HEK293 (cell line): ENCODE measurements at regions not wholly inside any gene's neighbourhood (a gene's known extent, or its start where the extent isn't known, plus 50 kb on each side); places are given as distances from the start of the nearest gene placed in this dataset.

Experiments
- CTCF ChIA-PET: fragments of 350-600 bp; formaldehyde crosslinking; extraction: SDS; loops from one replicate; lab custom pipeline; 2021; ENCODE audit warnings: antibody characterized with exemption; lab: Yijun Ruan, JAX
- POLR2A ChIA-PET: fragments of 300-600 bp; formaldehyde crosslinking; extraction: SDS; loops from one replicate; lab custom pipeline; 2020; ENCODE audit warnings: antibody characterized with exemption, inconsistent platforms; lab: Yijun Ruan, JAX
- H3K27ac ChIP-seq: fragments of 200-500 bp; sonication (Bioruptor generic); 2 replicates; pipeline ENCODE4 v1.5.1; 2014; ENCODE audit warnings: low read depth, low read length, control low read depth, inconsistent platforms; ENCODE audit errors: extremely low read depth
- H3K36me3 ChIP-seq, 2 experiments: fragments of 200-500 bp in 1 of 2; sonication (Bioruptor generic) in 1 of 2; 1 replicate in 1 of 2; 2 replicates in 1 of 2; pipeline ENCODE4 v1.5.1; 2014 to 2017; ENCODE audit warnings: inconsistent platforms in 2 of 2, low read length in 2 of 2; ENCODE audit not compliant: control insufficient read depth in 2 of 2, insufficient read depth in 1 of 2
- H3K4me1 ChIP-seq: fragments of 200-500 bp; sonication (Bioruptor generic); 2 replicates; pipeline ENCODE4 v1.5.1; 2014; ENCODE audit warnings: mild to moderate bottlenecking, low read length, inconsistent platforms; ENCODE audit not compliant: control insufficient read depth, insufficient read depth
- H3K4me3 ChIP-seq: 2 replicates; pipeline ENCODE4 v1.5.1; 2011; ENCODE audit warnings: low read depth, mild to moderate bottlenecking, control low read depth, low read length, moderate library complexity
- H3K9me3 ChIP-seq: fragments of 200-500 bp; sonication (Bioruptor generic); 2 replicates; pipeline ENCODE4 v1.5.1; 2014; ENCODE audit warnings: low read depth, low read length, inconsistent platforms; ENCODE audit not compliant: control insufficient read depth, insufficient read depth
- BCL11B ChIP-seq: fragments of 450-650 bp; formaldehyde crosslinking; IDR thresholded peaks from 2 replicates; pipeline ENCODE4 v1.5.1; 2016; ENCODE audit warnings: low read depth, missing biosample characterization, missing genetic modification characterization
- KLF9 ChIP-seq: fragments of 450-650 bp; formaldehyde crosslinking; IDR thresholded peaks from 2 replicates; pipeline ENCODE4 v1.5.1; 2016; ENCODE audit warnings: missing biosample characterization, missing genetic modification characterization, low read depth
- SALL2 ChIP-seq: fragments of 450-650 bp; formaldehyde crosslinking; IDR thresholded peaks from 2 replicates; pipeline ENCODE4 v1.5.0; 2017; ENCODE audit warnings: missing biosample characterization, mild to moderate bottlenecking, missing genetic modification characterization, borderline replicate concordance
- ZBTB1 ChIP-seq: fragments of 450-650 bp; formaldehyde crosslinking; IDR thresholded peaks from 2 replicates; pipeline ENCODE4 v1.5.1; 2016; ENCODE audit warnings: missing biosample characterization, missing genetic modification characterization
- ZEB2 ChIP-seq: fragments of 450-650 bp; formaldehyde crosslinking; IDR thresholded peaks from 2 replicates; pipeline ENCODE4 v1.5.1; 2016; ENCODE audit warnings: missing biosample characterization, missing genetic modification characterization
- ZFP69B ChIP-seq: fragments of 450-650 bp; formaldehyde crosslinking; IDR thresholded peaks from 2 replicates; pipeline ENCODE4 v1.5.1; 2016; ENCODE audit warnings: missing biosample characterization, missing genetic modification characterization
- ZNF132 ChIP-seq: fragments of 450-650 bp; formaldehyde crosslinking; IDR thresholded peaks from 2 replicates; pipeline ENCODE4 v1.5.1; 2017; ENCODE audit warnings: missing biosample characterization, missing genetic modification characterization, borderline replicate concordance
- ZNF549 ChIP-seq: fragments of 450-650 bp; IDR thresholded peaks from 2 replicates; pipeline ENCODE4 v1.5.1; 2018; ENCODE audit warnings: missing biosample characterization, missing genetic modification characterization, mild to moderate bottlenecking, inconsistent platforms, moderate library complexity
- ZNF610 ChIP-seq: fragments of 450-650 bp; formaldehyde crosslinking; IDR thresholded peaks from 2 replicates; pipeline ENCODE4 v1.5.1; 2016; ENCODE audit warnings: missing biosample characterization, missing genetic modification characterization, borderline replicate concordance
- ZNF768 ChIP-seq: fragments of 450-650 bp; formaldehyde crosslinking; IDR thresholded peaks from 2 replicates; pipeline ENCODE4 v1.5.1; 2018; ENCODE audit warnings: missing biosample characterization, mild to moderate bottlenecking, missing genetic modification characterization
- TF ChIP-seq, protein P1 (sequence below): fragments of 450-650 bp; formaldehyde crosslinking; IDR thresholded peaks from 2 replicates; pipeline ENCODE4 v1.5.1; 2016; ENCODE audit warnings: missing biosample characterization, missing genetic modification characterization
- TF ChIP-seq, protein P2 (sequence below): fragments of 450-650 bp; formaldehyde crosslinking; IDR thresholded peaks from 2 replicates; pipeline ENCODE4 v1.5.1; 2016; ENCODE audit warnings: missing biosample characterization, missing genetic modification characterization
- TF ChIP-seq, protein P3 (sequence below): fragments of 450-650 bp; formaldehyde crosslinking; IDR thresholded peaks from 2 replicates; pipeline ENCODE4 v1.5.0; 2017; ENCODE audit warnings: missing biosample characterization, missing genetic modification characterization, borderline replicate concordance
- TF ChIP-seq, protein P4 (sequence below): fragments of 450-650 bp; formaldehyde crosslinking; IDR thresholded peaks from 2 replicates; pipeline ENCODE4 v1.5.1; 2016; ENCODE audit warnings: missing biosample characterization, missing genetic modification characterization
- TF ChIP-seq, protein P5 (sequence below): fragments of 450-650 bp; formaldehyde crosslinking; IDR thresholded peaks from 2 replicates; pipeline ENCODE4 v1.5.1; 2017; ENCODE audit warnings: missing biosample characterization, mild to moderate bottlenecking, missing genetic modification characterization, moderate library complexity

DNA sequence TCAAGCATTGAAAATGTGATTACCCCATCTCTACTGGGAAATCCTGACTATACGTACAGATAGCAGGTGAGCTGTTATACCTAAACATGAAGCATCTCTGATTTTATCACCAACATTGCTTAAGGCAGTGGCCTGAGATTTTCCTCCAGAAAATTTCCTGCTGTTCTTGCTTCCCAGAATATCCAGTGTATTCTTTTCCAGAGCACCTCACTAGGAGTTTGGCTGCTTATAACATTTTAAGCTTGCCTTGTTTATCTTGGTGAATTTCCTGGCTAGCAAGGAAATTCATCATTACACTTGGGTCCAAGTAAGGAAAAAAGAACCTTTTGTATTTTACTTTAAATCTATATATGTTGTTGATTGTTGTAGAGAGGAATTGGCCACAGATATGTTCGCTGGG is 73.0 kb upstream of the CLCN4 start (continued):
- TF ChIP-seq, protein P1, sequence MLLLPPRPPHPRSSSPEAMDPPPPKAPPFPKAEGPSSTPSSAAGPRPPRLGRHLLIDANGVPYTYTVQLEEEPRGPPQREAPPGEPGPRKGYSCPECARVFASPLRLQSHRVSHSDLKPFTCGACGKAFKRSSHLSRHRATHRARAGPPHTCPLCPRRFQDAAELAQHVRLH (tag by site-specific recombination): no peak
- TF ChIP-seq, all 188 proteins: peak for 0

DNA sequence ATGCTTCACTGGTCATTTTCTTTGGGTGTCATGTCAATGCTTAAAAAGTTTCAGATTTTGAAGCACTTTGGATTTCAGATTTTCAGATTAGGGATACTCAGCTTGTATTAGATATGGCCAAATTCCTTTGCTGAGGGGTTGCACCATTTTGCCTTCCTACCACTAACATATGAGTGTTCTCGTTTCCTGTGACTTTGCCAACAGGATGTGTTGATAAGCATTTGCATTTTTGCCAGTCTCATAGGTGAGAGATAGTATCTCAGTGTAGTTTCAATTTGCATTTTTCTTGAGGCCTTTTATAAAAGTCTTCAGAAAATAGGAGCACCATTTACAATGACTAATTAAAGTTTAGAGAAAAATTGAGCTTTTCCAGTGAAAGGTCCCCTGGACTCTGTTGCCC is 71.6 kb upstream of the CLCN4 start:
- Histone ChIP-seq H3K36me3 (peaks cover 0 to 11% of the 10 kb centered on the region in 2 experiments; a peak in 1 of 3 replicates), H3K4me1 (no peaks in the 10 kb centered on the region), H3K4me3 (no peak overlapping the region), H3K27ac (no peak overlapping the region), H3K9me3 (no peaks in the 10 kb centered on the region)
- ChIA-PET CTCF (interaction anchor here (0.6 kb wide), 1 partner anchor 261 kb away, joined by 3 read pairs; no protein-coding TSS in a partner anchor), POLR2A (no interaction called here)
- no peak for TF ChIP-seq BCL11B
- no peak for TF ChIP-seq SALL2 (tag by site-specific recombination)
- TF ChIP-seq ZNF549 (tag by site-specific recombination): no peak
- TF ChIP-seq ZEB2 (tag by site-specific recombination): no peak
- TF ChIP-seq, protein P2, sequence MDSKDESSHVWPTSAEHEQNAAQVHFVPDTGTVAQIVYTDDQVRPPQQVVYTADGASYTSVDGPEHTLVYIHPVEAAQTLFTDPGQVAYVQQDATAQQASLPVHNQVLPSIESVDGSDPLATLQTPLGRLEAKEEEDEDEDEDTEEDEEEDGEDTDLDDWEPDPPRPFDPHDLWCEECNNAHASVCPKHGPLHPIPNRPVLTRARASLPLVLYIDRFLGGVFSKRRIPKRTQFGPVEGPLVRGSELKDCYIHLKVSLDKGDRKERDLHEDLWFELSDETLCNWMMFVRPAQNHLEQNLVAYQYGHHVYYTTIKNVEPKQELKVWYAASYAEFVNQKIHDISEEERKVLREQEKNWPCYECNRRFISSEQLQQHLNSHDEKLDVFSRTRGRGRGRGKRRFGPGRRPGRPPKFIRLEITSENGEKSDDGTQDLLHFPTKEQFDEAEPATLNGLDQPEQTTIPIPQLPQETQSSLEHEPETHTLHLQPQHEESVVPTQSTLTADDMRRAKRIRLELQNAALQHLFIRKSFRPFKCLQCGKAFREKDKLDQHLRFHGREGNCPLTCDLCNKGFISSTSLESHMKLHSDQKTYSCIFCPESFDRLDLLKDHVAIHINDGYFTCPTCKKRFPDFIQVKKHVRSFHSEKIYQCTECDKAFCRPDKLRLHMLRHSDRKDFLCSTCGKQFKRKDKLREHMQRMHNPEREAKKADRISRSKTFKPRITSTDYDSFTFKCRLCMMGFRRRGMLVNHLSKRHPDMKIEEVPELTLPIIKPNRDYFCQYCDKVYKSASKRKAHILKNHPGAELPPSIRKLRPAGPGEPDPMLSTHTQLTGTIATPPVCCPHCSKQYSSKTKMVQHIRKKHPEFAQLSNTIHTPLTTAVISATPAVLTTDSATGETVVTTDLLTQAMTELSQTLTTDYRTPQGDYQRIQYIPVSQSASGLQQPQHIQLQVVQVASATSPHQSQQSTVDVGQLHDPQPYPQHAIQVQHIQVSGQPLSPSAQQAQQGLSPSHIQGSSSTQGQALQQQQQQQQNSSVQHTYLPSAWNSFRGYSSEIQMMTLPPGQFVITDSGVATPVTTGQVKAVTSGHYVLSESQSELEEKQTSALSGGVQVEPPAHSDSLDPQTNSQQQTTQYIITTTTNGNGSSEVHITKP: no peak
- no peak for TF ChIP-seq ZBTB1 (tag by site-specific recombination)
- no peak for TF ChIP-seq ZNF610 (tag by site-specific recombination)
- TF ChIP-seq, protein P3, sequence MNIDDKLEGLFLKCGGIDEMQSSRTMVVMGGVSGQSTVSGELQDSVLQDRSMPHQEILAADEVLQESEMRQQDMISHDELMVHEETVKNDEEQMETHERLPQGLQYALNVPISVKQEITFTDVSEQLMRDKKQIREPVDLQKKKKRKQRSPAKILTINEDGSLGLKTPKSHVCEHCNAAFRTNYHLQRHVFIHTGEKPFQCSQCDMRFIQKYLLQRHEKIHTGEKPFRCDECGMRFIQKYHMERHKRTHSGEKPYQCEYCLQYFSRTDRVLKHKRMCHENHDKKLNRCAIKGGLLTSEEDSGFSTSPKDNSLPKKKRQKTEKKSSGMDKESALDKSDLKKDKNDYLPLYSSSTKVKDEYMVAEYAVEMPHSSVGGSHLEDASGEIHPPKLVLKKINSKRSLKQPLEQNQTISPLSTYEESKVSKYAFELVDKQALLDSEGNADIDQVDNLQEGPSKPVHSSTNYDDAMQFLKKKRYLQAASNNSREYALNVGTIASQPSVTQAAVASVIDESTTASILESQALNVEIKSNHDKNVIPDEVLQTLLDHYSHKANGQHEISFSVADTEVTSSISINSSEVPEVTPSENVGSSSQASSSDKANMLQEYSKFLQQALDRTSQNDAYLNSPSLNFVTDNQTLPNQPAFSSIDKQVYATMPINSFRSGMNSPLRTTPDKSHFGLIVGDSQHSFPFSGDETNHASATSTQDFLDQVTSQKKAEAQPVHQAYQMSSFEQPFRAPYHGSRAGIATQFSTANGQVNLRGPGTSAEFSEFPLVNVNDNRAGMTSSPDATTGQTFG (tag by site-specific recombination): no peak
- TF ChIP-seq ZFP69B (tag by site-specific recombination): no peak
- no peak for TF ChIP-seq ZNF132
- TF ChIP-seq ZNF768: no peak
- TF ChIP-seq KLF9 (tag by site-specific recombination): no peak
- TF ChIP-seq, protein P4, sequence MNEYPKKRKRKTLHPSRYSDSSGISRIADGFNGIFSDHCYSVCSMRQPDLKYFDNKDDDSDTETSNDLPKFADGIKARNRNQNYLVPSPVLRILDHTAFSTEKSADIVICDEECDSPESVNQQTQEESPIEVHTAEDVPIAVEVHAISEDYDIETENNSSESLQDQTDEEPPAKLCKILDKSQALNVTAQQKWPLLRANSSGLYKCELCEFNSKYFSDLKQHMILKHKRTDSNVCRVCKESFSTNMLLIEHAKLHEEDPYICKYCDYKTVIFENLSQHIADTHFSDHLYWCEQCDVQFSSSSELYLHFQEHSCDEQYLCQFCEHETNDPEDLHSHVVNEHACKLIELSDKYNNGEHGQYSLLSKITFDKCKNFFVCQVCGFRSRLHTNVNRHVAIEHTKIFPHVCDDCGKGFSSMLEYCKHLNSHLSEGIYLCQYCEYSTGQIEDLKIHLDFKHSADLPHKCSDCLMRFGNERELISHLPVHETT: no peak
- TF ChIP-seq, protein P5, sequence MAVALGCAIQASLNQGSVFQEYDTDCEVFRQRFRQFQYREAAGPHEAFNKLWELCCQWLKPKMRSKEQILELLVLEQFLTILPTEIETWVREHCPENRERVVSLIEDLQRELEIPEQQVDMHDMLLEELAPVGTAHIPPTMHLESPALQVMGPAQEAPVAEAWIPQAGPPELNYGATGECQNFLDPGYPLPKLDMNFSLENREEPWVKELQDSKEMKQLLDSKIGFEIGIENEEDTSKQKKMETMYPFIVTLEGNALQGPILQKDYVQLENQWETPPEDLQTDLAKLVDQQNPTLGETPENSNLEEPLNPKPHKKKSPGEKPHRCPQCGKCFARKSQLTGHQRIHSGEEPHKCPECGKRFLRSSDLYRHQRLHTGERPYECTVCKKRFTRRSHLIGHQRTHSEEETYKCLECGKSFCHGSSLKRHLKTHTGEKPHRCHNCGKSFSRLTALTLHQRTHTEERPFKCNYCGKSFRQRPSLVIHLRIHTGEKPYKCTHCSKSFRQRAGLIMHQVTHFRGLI (tag by site-specific recombination): no peak
